Activated CD4-positive, alpha-beta T cell treated with anti-CD3 and anti-CD28 coated beads for 36 hours (primary cell): ENCODE measurements at regions not wholly inside any gene's neighbourhood (a gene's known extent, or its start where the extent isn't known, plus 50 kb on each side); places are given as distances from the start of the nearest gene placed in this dataset.
A peak's percentile ranks its signal among the peaks of the same experiment; 100 is the strongest.
"Not testable (repeated sequence)": the region's sequence is repeated elsewhere in the genome, so short reads cannot be mapped to it uniquely, and the experiment has no call there.

ENCODE experiments used
- ATAC-seq: fragments of 200-7000 bp; cut with Tn5 transposase; one replicate; pipeline ENCODE4 v1.10.0; 2021; ENCODE audit warnings: mild to moderate bottlenecking, moderate library complexity
- CTCF ChIA-PET: fragments of 350-600 bp; sonication (Branson Sonifier 250); formaldehyde crosslinking; loops from one replicate; lab custom pipeline; 2021; ENCODE audit warnings: antibody characterized with exemption; lab: Charles Lee
- POLR2A ChIA-PET: fragments of 350-600 bp; sonication (Branson Sonifier 250); formaldehyde crosslinking; loops from one replicate; lab custom pipeline; 2021; ENCODE audit warnings: antibody characterized with exemption, inconsistent platforms; lab: Charles Lee
- DNase-seq: peaks from one replicate; pipeline ENCODE4 v3.0.0-alpha.2; 2020
- H3K27ac Mint-ChIP-seq: one replicate; pipeline ENCODE4 v1.8.0; 2021; ENCODE audit warnings: mixed read lengths
- H3K27me3 Mint-ChIP-seq: one replicate; pipeline ENCODE4 v1.8.0; 2021; ENCODE audit warnings: mixed read lengths
- H3K36me3 Mint-ChIP-seq: one replicate; pipeline ENCODE4 v1.8.0; 2021; ENCODE audit warnings: low read depth, mixed read lengths
- H3K4me1 Mint-ChIP-seq: one replicate; pipeline ENCODE4 v1.8.0; 2021; ENCODE audit warnings: mixed read lengths
- H3K4me3 Mint-ChIP-seq: one replicate; pipeline ENCODE4 v1.8.0; 2021; ENCODE audit warnings: mild to moderate bottlenecking, moderate library complexity, mixed read lengths
- H3K9me3 Mint-ChIP-seq: one replicate; pipeline ENCODE4 v1.8.0; 2021; ENCODE audit warnings: low read depth, mixed read lengths
- intact Hi-C, 2 experiments: fragments of 100-400 bp; cut with DNase I in 1 of 2; cut with micrococcal nuclease in 1 of 2; formaldehyde crosslinking; loops; one replicate each; pipeline versions ENCODE4 v1.14.2 to v1.15.1; 2022 to 2024; cut with DNase I, micrococcal nuclease

GRCh38 chr1:101185421-101185820, 51.4 kb upstream of the S1PR1 start:
- H3K27me3 Mint-ChIP-seq: no peaks in the 10 kb centered on the region
- ChIA-PET CTCF (interaction anchor here (0.9 kb wide), 2 partner anchors 12 to 16 kb away, joined by 3 read pairs; no protein-coding TSS in a partner anchor), POLR2A (no interaction called here)
- H3K27ac Mint-ChIP-seq: no peak overlapping the region
- H3K4me3 Mint-ChIP-seq: no peak overlapping the region
- H3K4me1 Mint-ChIP-seq: peaks cover 66% of the 10 kb centered on the region
- no peak for DNase-seq
- H3K36me3 Mint-ChIP-seq: peaks cover 10% of the 10 kb centered on the region
- no peak for ATAC-seq
- peaks cover 2% of the 10 kb centered on the region for H3K9me3 Mint-ChIP-seq
- intact Hi-C loops: no loop called here

- Mint-ChIP-seq H3K27me3 (no peaks in the 10 kb centered on the region), H3K4me1 (peaks cover 76% of the 10 kb centered on the region), H3K27ac (peak overlapping the region; percentile 61), H3K9me3 (peaks cover 2% of the 10 kb centered on the region), H3K4me3 (no peak overlapping the region), H3K36me3 (peaks cover 10% of the 10 kb centered on the region)
- intact Hi-C loops: no loop called here
- ChIA-PET POLR2A (no interaction called here), CTCF (interaction anchor here (0.9 to 1.9 kb wide), 5 partner anchors 9 to 105 kb away, joined by 3 to 5 read pairs (median 4); no protein-coding TSS in a partner anchor)
- no peak for ATAC-seq
- no peak for DNase-seq
Observed at GRCh38 chr1:101183388-101183699, 53.5 kb upstream of the S1PR1 start.

GRCh38 chr1:101182627-101183387, 54.0 kb upstream of the S1PR1 start:
- no peak for DNase-seq
- no peak for ATAC-seq
- H3K4me1 Mint-ChIP-seq: peaks cover 78% of the 10 kb centered on the region
- H3K27me3 Mint-ChIP-seq: no peaks in the 10 kb centered on the region
- ChIA-PET CTCF (interaction anchor here (0.8 to 1.9 kb wide), 7 partner anchors 10 to 127 kb away, joined by 3 to 5 read pairs (median 4); no protein-coding TSS in a partner anchor), POLR2A (no interaction called here)
- H3K4me3 Mint-ChIP-seq: no peak overlapping the region
- intact Hi-C loops: no loop called here
- H3K9me3 Mint-ChIP-seq: peaks cover 2% of the 10 kb centered on the region
- peaks cover 10% of the 10 kb centered on the region for H3K36me3 Mint-ChIP-seq
- H3K27ac Mint-ChIP-seq: peak overlapping the region; percentile 92

GRCh38 chr1:101181930-101182329, 54.9 kb upstream of the S1PR1 start:
- H3K9me3 Mint-ChIP-seq: peaks cover 2% of the 10 kb centered on the region
- CTCF ChIA-PET: interaction anchor here (0.8 to 1.4 kb wide), 5 partner anchors 13 to 260 kb away, joined by 3 to 5 read pairs (median 3); no protein-coding TSS in a partner anchor
- DNase-seq (no peak), ATAC-seq (no peak)
- peaks cover 10% of the 10 kb centered on the region for H3K36me3 Mint-ChIP-seq
- intact Hi-C loops: no loop called here
- H3K4me3 Mint-ChIP-seq: no peak overlapping the region
- peak overlapping the region; percentile 92 for H3K27ac Mint-ChIP-seq
- no peaks in the 10 kb centered on the region for H3K27me3 Mint-ChIP-seq
- POLR2A ChIA-PET: interaction anchor here (1.0 kb wide), 1 partner anchor 17 kb away, joined by 3 read pairs; no protein-coding TSS in a partner anchor
- H3K4me1 Mint-ChIP-seq: peaks cover 81% of the 10 kb centered on the region

GRCh38 chr1:101178688-101179491, 57.9 kb upstream of the S1PR1 start:
- intact Hi-C loops: loop anchor here (1.0 to 10.0 kb wide), 18 partner anchors 11 to 734 kb away; partner anchors contain the start of gene SLC30A7 (in 1 of the 2)
- Mint-ChIP-seq H3K4me1 (peaks cover 87% of the 10 kb centered on the region), H3K27ac (peak overlapping the region; percentile 99), H3K36me3 (peaks cover 4% of the 10 kb centered on the region), H3K4me3 (peak overlapping the region; percentile 71), H3K27me3 (no peaks in the 10 kb centered on the region), H3K9me3 (no peaks in the 10 kb centered on the region)
- DNase-seq (peak; percentile 65), ATAC-seq (peak; percentile 69)
- ChIA-PET POLR2A (interaction anchor here (0.5 to 3.5 kb wide), 11 partner anchors 11 to 142 kb away, joined by 3 to 36 read pairs (median 9); no protein-coding TSS in a partner anchor), CTCF (interaction anchor here (0.8 to 4.4 kb wide), 16 partner anchors 14 to 258 kb away, joined by 3 to 26 read pairs (median 4); partner anchors contain the start of gene S1PR1)

GRCh38 chr1:101178341-101178687, 58.5 kb upstream of the S1PR1 start:
- peak overlapping the region; percentile 99 for H3K27ac Mint-ChIP-seq
- DNase-seq: peak; percentile 52
- ATAC-seq: no peak
- H3K4me1 Mint-ChIP-seq: peaks cover 87% of the 10 kb centered on the region
- ChIA-PET CTCF (interaction anchor here (0.7 to 4.4 kb wide), 18 partner anchors 10 to 257 kb away, joined by 3 to 26 read pairs (median 4); partner anchors contain the start of gene S1PR1), POLR2A (interaction anchor here (0.6 to 3.5 kb wide), 10 partner anchors 10 to 112 kb away, joined by 3 to 36 read pairs (median 7); no protein-coding TSS in a partner anchor)
- peak overlapping the region; percentile 71 for H3K4me3 Mint-ChIP-seq
- intact Hi-C loops: loop anchor here (1.0 to 10.0 kb wide), 11 partner anchors 10 to 734 kb away; no protein-coding TSS in a partner anchor
- no peaks in the 10 kb centered on the region for H3K27me3 Mint-ChIP-seq
- H3K36me3 Mint-ChIP-seq: peaks cover 4% of the 10 kb centered on the region
- H3K9me3 Mint-ChIP-seq: no peaks in the 10 kb centered on the region

- Mint-ChIP-seq H3K27me3 (no peaks in the 10 kb centered on the region), H3K4me1 (peaks cover 69% of the 10 kb centered on the region), H3K36me3 (no peaks in the 10 kb centered on the region), H3K4me3 (no peak overlapping the region), H3K27ac (peak overlapping the region; percentile 87), H3K9me3 (no peaks in the 10 kb centered on the region)
- ChIA-PET POLR2A (no interaction called here), CTCF (interaction anchor here (1.3 to 4.4 kb wide), 5 partner anchors 39 to 154 kb away, joined by 3 to 26 read pairs (median 5); no protein-coding TSS in a partner anchor)
- ATAC-seq (no peak), DNase-seq (no peak)
- intact Hi-C loops: loop anchor here (5.0 to 10.0 kb wide), 5 partner anchors 234 to 731 kb away; no protein-coding TSS in a partner anchor
Observed at GRCh38 chr1:101175886-101176285, 60.9 kb upstream of the S1PR1 start.

GRCh38 chr1:101175466-101175865, 61.4 kb upstream of the S1PR1 start:
- H3K4me1 Mint-ChIP-seq: peaks cover 65% of the 10 kb centered on the region
- CTCF ChIA-PET: interaction anchor here (1.1 to 4.4 kb wide), 5 partner anchors 39 to 153 kb away, joined by 3 to 26 read pairs (median 7); no protein-coding TSS in a partner anchor

GRCh38 chr1:101174722-101175121, 62.1 kb upstream of the S1PR1 start:
- H3K27ac Mint-ChIP-seq: peak overlapping the region; percentile 90

More at GRCh38 chr1:101175466-101175865, 61.4 kb upstream of the S1PR1 start:
- no peaks in the 10 kb centered on the region for H3K27me3 Mint-ChIP-seq
- peak overlapping the region; percentile 87 for H3K27ac Mint-ChIP-seq
- ATAC-seq (no peak), DNase-seq (no peak)
- intact Hi-C loops: loop anchor here (5.0 to 10.0 kb wide), 5 partner anchors 233 to 731 kb away; no protein-coding TSS in a partner anchor
- no peak overlapping the region for H3K4me3 Mint-ChIP-seq
- H3K9me3 Mint-ChIP-seq: no peaks in the 10 kb centered on the region
- no peaks in the 10 kb centered on the region for H3K36me3 Mint-ChIP-seq
- POLR2A ChIA-PET: no interaction called here

GRCh38 chr1:101174298-101174697, 62.5 kb upstream of the S1PR1 start:
- not testable (repeated sequence) for H3K27ac Mint-ChIP-seq, H3K27me3 Mint-ChIP-seq, ATAC-seq, DNase-seq, H3K36me3 Mint-ChIP-seq, H3K4me3 Mint-ChIP-seq, H3K9me3 Mint-ChIP-seq
- POLR2A ChIA-PET: interaction anchor here (1.0 kb wide), 1 partner anchor 37 kb away, joined by 3 read pairs; no protein-coding TSS in a partner anchor
- peaks cover 56% of the 10 kb centered on the region for H3K4me1 Mint-ChIP-seq
- intact Hi-C loops: loop anchor here in 1 of 2 experiments (5.0 to 10.0 kb wide), 2 partner anchors 78 to 729 kb away; no protein-coding TSS in a partner anchor
- CTCF ChIA-PET: interaction anchor here (0.6 to 1.5 kb wide), 6 partner anchors 13 to 235 kb away, joined by 3 to 7 read pairs (median 3); no protein-coding TSS in a partner anchor

More at GRCh38 chr1:101174722-101175121, 62.1 kb upstream of the S1PR1 start:
- Mint-ChIP-seq H3K4me1 (peaks cover 59% of the 10 kb centered on the region), H3K27me3 (no peaks in the 10 kb centered on the region), H3K36me3 (no peaks in the 10 kb centered on the region), H3K9me3 (no peaks in the 10 kb centered on the region), H3K4me3 (no peak overlapping the region)
- ChIA-PET CTCF (interaction anchor here (0.6 to 1.1 kb wide), 3 partner anchors 13 to 235 kb away, joined by 3 to 7 read pairs (median 3); no protein-coding TSS in a partner anchor), POLR2A (no interaction called here)
- no peak for DNase-seq
- intact Hi-C loops: loop anchor here (5.0 to 10.0 kb wide), 6 partner anchors 78 to 730 kb away; no protein-coding TSS in a partner anchor
- no peak for ATAC-seq
